NCI-H460 (cell line): ENCODE measurements at regions not wholly inside any gene's neighbourhood (a gene's known extent, or its start where the extent isn't known, plus 50 kb on each side); places are given as distances from the start of the nearest gene placed in this dataset.

Experiments used
- DNase-seq: peaks from one replicate; pipeline ENCODE4 v3.0.0-alpha.2; 2016; ENCODE audit warnings: low read depth; ENCODE audit errors: extremely low read depth

DNA sequence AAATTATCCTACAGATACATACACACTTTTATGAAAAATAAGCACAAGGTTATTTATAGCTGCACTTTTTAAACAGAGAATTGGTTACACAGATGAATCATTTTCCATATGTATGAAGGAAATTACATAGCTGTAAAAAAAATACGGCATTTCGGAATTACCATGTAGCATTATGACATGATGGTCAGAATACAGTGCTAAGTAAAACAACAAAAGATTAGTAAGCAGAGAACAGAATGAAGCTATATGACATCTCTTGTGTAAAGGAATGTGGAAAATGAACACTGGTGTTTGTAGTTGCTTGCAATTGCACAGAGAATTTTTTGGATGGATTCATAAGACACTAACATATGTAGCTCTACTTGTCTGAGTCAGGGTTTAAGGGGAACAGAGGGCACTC, 1222.0 kb upstream of the PRKX start:
- no peak for DNase-seq

DNA sequence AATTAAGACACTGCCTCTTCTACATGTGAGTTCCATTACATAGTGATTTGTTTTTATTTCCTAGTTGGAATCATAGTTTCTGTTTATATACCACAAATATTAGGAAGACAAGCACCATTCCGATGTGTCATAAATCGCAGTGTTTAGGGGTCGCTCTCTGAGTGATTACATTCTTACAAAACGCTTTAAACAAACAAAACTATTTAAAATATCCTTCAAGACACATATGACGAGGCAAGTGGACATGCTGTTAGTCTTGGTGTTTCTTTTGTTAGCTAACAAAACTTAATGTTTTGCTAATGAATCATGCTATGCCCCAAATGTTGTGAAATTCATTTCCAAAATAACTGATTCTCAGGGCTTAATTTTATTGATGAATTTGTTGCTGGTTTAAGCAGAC, 1219.3 kb upstream of the PRKX start:
- DNase-seq = no peak

DNA sequence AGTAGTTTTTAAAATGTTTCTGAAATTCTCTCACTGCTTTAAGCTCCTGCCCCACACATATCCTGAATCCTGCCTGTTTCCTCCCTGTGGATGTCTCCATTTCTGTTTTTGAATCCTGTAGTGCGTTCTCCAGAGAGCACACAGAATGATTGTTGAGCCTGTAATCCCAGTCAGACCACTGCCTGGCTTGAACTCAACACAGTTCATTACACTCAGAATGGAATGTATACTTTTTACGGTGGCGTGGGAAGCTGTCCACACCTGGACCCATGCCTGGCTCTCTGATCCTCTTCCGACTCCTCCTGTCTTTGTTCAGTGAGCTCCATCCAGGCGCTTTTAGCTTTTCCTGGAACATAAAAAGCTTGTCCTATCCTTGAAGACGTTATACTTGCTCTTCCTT, 1217.0 kb upstream of the PRKX start:
- DNase-seq = no peak

DNA sequence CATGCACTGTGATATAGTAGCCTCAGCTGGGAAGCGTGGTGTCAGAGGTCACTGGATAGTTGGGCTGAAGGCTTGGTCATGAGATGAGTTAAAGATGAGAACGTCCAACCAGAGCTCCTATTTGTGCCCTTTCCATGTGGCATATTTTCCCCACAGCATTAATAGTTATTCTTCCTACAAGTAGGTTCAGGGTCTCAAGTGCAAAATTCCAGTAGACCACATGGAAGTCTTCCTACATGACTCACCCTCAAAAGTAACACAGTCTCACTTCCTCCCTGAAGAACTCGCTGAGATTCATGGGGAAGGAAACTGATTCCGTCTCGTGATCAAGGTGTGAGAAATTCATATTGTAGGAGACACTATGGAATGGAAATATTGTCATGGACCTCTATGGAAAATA, 1212.5 kb upstream of the PRKX start:
- DNase-seq = no peak

DNA sequence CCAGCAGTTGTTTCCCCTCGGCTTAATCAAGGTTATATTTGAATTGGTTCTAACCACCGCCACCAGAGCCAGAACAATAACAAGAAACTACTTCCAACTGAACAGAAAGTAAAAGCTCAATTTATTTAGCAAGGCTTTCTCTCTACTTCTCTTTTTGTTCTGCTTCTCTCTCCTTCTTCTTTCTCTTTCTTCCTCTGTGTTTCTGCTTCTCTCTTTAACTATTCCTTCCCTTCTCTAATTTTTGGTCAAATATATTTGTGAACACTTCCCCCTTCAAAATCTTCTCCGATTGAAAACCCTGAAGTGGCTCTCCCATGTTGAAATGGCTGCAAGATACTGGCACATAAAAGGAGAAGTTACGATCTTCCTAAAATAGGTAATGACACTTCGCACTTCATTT, 1195.9 kb upstream of the PRKX start:
- DNase-seq = no peak

DNA sequence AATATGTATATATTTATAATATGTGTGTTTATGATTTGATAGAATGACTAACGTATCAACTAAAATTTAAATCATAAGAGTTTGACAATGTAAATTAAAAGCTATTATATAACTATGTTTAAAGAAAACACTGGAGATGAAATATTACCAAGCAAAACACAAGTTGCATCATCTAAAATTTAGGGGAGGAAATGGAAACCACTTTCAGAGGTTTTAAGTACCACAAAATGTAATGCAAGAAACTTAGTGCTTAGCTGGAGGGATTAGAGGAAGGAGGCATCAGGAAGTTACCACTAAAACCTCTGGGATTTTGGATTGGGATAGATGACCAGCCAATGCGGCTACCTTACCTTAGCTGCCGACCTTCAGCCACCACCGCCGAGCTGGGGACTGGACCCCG, 1192.1 kb upstream of the PRKX start:
- no peak for DNase-seq

DNA sequence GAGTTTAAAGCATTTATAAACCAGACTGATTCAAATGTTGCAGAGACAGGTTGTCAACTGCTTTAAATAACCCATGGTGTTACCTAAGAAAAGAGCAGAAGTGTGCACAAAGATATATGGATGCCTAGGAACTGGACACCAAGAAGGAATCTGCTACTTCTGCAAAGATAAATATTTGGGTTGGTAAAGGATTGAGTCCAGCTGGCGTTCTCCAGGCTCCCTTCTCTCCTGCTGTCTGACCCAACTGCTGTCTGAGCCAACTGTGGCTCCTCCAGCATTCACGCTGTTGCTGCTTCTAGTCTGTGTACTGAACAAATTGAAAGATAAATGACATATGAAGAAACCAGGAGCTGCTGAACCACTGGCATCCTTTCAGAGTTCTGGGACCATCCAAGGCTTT, 1167.8 kb upstream of the PRKX start:
- no peak for DNase-seq

DNA sequence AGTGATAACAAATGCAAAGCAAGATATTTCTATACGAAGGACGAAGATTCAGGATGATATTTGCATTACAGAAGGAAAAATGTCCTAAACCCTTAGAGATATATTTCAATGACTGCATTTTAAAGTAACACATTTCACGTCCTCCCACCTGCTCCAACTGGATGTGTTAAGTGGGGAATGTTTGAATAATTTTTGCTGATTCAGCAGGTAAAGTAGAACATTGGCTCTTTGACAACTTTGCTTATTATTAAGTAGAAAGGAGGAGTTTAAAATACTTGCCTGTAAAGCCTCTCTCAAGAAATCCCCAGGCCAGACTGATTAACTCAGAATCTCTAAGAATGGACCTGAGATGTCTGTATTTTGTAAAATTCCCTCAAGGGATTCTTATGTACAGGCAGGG, 1165.2 kb upstream of the PRKX start:
- DNase-seq = no peak

DNA sequence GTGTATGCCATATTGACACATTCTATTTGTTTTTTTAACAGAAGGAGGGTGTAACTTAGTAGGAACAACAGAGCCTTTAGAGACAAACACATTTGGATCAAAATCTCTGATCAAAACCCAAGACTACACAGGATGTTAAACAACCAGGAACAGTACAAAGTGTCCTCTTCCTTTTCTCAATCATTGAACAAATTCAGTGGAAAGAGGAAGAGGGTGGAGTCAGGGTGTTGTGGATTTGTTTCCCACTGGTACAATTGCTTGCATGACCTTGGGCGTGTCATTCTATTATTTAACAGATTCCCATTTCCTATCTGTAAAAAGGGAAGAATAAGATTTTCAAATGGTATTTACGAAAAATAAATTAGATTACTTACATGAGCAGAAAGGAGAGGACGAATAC, 1162.8 kb upstream of the PRKX start:
- no peak for DNase-seq

DNA sequence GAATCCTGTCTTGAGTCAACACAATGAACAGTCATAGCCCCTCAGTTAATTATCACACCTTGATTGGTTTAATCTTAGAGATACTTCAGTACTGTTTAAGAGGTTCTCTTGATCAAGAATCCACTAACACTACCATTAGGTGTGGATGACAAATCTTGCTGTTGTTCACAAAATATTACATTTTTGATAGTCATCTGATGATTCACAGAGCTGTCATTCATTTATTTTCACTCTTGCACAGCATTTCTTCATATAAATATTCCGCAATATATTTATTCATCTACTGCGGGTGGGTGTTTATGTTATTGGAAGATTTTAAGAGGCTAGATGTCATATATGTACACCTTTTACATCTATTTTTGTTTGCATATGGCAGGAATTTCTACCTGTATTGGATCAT, 1138.1 kb upstream of the PRKX start:
- no peak for DNase-seq

DNA sequence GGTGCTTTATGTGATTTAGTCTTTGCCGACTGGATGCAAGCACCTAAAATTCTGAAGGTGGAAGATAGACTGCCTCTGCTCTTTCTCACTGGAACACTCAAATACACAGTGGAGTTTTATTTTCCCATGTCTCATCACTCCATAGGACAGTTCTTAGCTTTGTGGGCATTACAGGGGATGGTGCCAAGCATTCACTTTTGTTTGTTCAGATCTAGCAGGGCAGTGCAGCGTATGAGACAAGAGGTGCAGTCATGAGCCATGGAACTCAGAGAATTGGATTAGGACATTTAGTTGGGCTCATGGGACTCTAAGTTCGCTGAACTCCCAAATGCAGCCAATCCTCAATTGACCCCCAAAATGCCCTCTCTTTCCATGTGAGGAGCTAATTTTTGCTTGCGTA, 1136.9 kb upstream of the PRKX start:
- DNase-seq = no peak

DNA sequence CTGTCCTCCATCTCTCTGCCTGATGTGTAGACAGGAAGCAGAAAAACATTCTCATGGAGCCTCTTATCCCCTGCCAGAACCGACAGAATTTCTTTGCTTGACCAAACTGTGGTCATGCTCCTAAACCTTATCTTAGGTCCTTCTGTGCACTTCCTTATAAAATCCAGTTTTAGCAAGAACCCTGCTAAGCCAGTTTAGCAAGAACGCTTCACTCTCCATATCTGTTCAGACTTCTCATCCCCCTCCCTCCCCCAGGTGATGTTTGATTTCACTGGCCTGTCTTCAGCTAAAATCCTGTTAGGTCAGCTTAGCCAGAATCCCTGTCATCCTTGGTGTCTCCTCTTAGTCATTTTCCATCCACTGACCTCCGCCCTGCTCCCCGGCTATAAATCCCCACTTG, 1130.9 kb upstream of the PRKX start:
- no peak for DNase-seq

DNA sequence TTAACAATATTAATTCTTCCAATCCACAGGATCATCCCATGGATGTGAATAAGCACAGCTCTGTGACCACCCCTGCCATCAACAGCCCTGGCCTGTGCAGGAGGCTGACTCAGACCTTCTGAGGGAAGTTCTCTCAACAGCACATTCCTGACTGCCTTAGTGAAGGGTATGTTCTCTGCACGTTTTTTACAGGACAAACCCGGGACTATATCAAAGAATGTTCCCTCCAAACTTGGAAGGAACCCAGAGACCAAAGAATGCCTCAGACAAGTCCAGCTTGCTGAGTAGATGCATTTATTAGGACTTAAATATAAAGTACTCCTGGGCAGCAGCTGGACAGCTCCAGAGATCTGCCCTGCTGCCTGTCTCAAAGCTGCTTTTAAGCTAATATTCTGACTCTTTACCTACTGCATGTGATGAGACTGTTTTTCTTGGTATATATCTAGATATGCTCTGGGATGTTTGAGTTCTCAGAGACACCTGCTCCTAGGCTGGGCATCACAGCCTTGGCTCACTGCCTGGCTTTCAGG, 1127.8 kb upstream of the PRKX start:
- DNase-seq = no peak

DNA sequence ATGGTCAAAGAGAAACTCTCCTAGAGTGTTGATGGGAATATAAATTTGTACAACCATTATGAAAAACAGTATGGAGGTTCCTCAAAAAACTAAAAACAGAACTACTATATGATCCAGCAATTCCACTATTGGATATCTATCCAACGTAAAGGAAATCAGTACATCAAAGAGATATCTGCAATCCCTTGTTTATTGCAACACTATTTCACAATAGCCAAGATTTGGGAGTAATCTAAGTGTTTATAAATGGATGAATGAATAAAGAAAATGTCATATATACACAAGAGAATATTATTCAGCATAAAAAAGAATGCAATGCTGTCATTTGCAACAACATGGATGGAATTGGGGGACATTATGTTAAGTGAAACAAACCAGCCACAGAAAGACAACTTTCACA, 1118.1 kb upstream of the PRKX start:
- no peak for DNase-seq

DNA sequence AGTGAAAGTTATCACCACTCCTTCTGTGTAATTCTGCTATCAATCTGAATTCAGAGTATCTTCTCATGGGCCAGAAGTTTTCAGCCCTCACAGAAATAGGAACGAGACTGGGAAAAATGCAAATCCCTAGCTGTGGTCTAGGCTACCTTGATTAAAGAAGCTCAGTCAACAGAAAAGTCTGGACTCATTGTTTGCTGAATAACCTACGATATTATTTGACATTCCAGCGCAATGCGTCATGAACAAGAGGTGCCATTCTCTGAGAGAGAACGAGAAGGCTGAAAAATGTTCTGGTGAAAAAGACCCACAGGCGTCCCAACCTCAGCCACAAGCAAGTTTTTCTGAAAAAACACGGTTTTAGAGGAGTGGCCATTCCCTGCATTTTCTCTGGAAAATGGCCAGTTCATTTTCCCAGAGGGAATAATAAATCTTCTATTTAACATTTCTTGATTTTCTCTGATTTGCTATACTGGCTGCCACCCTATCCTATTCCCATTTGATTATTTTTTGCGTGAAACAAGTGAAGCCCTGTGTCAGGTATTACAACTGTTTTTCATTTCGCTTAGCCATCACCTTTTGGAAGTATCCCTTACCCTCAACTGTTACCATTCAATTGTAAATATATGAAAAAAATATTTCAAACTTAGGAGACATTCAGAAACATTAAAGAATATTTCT, 1117.6 kb upstream of the PRKX start:
- peak; percentile 23 for DNase-seq

DNA sequence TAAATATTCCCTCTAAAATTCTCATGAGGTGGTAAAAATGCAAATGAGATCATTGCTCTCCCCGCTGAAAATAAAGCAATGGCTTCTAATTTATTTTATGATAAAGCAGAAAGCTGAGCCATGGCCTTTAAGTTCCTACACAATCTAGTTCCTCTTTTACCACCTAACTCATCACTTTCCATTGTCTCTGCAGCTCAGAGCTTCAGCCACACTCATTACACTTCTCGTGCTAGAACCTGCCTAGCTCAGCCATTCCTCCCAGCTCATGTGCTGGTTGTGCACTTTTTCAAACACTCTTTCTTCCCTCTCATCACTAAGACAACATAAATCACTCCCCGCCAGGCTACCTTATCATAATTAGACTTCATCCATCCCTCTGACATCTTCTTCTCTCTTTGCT, 1112.1 kb upstream of the PRKX start:
- no peak for DNase-seq

DNA sequence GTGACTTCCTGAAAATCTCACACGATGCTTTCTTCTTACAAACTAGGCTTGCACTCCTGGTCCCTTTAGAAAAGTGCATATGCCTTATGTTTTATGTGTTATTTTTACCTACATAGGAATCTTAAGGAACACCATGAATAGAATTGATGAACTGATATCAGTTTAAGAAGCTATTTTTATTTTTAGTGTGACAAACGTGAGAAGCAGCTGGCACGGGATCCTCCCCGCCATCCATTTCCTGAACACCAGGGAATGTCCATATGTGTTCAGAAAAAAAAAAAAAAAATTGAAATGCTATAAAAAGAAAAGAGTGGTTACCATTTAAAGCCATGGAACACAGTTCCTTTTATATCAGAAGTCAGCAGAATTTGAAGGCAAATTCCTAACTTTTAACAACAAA, 1096.1 kb upstream of the PRKX start:
- DNase-seq = no peak

DNA sequence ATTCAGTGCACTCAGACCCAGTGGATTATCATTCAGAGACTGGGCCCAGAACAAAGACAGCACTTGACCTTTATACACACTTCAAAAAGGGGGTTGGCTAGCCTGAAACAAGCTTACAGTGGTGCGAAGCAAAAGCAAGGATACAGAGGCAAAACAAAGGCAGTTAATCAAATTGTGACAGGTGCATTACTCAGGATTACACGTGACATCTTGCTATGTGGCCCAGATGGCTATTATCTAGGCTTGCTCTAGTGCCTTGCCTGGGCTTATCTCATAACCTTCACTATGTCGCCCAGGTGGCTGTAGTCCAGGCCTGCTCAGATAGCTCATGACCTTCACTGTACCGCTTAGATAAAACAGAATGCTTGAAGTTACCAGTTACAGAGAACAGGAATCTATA, 1092.1 kb upstream of the PRKX start:
- no peak for DNase-seq

DNA sequence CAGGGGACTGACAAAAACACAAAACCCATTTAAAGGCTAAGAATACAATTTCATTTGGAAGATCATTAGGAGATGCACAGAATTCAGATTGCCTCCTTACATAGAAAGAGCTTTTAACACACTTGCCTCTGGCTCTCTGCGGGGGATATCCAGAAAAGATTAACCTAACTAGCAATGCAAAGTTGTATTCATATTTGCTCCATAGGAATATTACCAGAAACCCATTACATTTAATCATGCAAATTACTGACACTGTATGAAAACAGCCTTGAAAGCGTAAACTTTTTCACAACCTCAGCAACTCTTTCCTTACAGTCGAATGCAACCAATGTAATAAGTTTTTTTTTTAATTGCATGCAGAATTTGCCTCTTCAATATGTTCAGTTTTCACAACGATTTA, 1087.3 kb upstream of the PRKX start:
- no peak for DNase-seq

DNA sequence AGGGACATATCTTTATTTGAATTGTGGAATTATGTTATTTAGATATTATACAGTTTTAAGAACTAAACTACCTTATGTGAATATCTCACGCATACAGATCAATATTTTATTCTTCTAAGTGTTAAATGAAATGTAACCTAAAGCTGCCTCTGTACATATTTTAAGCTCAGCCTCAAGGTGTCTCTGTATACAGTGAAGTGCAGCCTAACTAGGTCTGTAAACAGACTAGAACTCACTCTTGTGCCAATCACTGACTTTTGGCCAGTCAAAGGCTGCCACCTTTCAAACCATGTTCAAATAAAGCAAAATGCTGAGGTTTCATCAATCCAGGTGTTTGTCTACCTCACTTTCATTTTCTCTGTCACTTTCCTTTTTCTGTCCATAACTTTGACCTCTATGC, 1074.5 kb upstream of the PRKX start:
- no peak for DNase-seq

DNA sequence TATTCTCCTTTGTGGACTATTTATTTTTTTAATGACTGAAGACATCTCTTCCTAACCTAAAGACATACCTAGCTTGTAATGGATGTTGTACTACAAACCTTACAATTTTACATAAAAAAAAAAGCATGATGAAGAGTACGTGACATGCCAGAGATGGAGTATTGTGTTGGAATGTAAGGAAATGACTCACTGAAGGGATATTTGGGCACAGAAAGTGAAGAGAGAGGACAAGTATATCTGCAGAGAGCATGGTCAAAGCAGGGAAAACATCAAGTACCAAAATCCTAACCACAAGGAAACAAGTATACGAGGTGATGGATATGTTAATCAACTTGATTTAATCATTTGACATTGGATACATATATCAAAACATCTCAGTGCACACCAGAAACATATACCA, 1051.4 kb upstream of the PRKX start:
- DNase-seq = no peak

DNA sequence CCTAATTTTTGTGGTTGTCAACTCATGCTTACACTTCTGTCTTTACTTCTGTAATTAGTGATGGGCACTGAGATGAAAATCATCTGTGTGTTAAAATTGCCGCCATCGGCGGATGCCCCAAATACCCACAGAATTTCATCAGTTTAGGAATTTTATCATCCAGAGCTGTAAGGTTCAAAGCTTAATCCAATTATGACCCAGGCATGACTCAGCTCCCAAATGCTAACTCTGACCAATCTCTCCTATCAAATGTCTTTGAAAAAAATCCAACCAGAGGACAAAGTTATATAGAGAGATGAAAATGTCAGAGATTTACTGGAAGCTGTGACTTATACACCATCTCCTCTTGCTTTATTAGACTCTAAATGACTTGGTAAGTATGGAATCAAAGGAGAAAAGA, 1048.7 kb upstream of the PRKX start:
- no peak for DNase-seq

DNA sequence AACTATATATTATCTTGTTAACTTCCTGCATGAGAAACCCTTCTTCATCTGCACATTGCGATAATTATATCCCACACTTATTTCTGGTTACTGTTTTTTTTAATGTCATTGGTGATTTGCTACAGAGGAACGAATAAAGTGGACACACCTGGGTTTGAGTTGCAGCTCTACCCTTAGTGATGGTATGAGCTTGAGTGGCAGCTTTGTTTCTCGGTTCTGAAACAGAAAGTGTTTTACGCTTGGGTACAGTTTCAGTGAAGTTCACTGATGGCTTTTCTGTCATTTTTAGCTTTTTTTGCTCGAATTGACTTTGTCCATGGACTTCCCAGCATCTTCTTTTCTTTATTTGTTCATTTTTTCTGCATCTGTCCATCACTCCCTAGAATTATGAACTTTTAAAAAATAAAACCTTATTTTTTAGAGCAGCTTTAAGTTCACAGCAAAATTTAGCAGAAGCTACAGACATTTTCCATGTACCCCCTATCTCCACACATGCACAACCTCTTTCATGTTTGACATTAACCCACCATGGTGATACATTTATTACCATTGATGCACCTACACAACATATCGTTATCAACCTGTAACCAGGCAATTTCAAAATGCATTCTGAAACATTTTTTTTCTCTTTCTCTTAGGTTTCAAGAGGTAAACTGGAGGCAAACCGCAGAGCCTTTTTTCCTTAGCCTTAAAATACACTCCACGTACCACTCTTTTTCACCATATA, 1041.6 kb upstream of the PRKX start:
- no peak for DNase-seq
